ENCODE measurements at regions not wholly inside any gene's neighbourhood (a gene's known extent, or its start where the extent isn't known, plus 50 kb on each side); places are given as distances from the start of the nearest gene placed in this dataset.

DNA sequence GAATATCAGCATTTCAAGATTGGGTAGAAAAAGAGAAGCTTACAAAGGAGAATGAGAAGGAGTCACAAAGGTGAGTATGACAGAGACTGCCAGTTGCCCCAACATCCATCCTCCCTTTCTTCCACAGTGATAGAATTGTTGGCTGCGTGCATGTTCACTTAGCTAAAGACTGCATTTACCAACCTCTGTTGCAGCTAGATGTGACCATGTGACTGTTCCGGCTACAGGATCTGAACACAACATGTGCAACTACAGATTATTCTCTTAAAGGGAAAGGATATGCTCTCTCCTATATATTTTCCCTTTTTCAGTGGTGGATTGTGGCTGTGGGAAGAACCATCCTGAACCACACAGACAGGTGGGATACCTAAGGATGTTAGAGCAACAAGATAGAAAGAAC, 60.5 kb upstream of the ZNRF2 start:
- TF ChIP-seq, protein P1, sequence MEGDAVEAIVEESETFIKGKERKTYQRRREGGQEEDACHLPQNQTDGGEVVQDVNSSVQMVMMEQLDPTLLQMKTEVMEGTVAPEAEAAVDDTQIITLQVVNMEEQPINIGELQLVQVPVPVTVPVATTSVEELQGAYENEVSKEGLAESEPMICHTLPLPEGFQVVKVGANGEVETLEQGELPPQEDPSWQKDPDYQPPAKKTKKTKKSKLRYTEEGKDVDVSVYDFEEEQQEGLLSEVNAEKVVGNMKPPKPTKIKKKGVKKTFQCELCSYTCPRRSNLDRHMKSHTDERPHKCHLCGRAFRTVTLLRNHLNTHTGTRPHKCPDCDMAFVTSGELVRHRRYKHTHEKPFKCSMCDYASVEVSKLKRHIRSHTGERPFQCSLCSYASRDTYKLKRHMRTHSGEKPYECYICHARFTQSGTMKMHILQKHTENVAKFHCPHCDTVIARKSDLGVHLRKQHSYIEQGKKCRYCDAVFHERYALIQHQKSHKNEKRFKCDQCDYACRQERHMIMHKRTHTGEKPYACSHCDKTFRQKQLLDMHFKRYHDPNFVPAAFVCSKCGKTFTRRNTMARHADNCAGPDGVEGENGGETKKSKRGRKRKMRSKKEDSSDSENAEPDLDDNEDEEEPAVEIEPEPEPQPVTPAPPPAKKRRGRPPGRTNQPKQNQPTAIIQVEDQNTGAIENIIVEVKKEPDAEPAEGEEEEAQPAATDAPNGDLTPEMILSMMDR (IDR thresholded peaks at IDR 0.05; ENCODE audit: insufficient read depth, low read depth, low read length) = no peak
- TF ChIP-seq EZH2 (IDR thresholded peaks at IDR 0.05; ENCODE audit: insufficient read depth, low read length) = no peak

Measured in astrocyte (in vitro differentiated cells and primary cell).